Midbrain (tissue), 1 donor: ENCODE measurements at regions not wholly inside any gene's neighbourhood (a gene's known extent, or its start where the extent isn't known, plus 50 kb on each side); places are given as distances from the start of the nearest gene placed in this dataset.

Source experiments
- DNase-seq: peaks from one replicate; lab custom pipeline; 2025; lab: John Stamatoyannopoulos, UW

DNA sequence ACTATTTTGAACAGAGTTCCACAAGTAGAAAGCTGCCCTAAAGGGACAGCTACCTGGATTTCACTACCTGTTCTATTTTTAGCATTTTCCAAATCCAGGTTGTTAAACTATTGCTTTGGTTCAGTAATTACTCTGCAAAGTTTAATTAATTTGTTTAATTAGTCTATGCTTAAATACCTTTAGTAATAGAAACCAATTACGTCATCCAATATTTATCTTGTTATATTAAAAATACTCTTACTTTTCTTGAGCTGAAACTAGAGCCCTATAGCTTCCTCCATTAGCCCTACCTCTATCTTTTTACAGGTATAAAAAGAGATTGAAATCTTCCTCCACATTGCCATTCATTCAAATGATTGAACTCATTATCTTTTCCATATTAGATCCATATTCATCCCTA lies 514.6 kb downstream of the DSC3 start:
- no peak for DNase-seq

DNA sequence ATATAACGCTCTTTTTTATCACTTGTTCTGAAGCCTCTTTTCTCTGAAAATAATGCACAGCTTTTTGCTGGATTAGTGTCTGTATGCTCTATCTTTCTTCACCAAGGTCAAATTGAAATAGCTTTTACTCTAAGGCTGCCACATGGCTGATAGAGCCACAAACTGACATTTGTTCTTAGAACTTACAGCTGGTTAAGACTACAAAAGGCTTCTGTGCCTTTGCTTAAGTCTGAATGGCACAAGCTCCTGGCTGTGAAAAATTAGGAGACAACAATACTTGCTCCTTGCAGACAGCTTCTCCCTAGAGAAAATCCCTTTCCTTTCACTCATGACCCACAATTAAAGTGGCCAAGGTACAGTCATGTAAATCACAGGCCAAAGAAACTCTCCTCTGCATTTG lies 515.3 kb downstream of the DSC3 start:
- peak; percentile 22 for DNase-seq

DNA sequence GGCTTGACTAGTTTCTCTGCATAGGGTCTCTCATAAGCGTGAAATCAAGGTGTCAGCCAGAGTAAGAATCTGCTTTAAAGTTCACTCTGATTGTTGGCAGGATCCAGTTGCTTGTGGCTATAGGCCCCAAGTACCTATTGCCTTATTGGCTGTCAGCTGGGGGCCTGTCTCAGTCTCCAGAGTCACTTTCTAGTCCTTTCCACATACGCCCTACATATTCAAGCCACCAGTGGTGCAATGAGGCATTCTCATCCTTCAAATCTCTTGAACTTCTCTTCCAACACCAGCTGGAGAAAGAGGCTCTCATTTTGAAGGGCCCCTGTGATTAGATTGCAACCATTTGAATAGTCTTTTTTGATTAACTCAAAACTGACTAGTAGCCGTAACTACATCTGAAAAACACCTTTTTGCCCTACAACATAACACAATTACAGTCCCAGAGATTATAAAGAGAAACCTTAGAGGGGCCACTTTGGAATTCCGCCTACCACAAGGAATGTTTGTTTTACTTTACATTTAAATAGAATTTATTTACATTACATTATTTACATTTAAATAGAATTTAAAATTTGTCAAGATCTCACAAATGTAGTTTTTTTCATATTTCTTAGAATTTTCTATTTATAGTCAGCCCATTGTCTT lies 520.1 kb downstream of the DSC3 start:
- DNase-seq, result no peak

DNA sequence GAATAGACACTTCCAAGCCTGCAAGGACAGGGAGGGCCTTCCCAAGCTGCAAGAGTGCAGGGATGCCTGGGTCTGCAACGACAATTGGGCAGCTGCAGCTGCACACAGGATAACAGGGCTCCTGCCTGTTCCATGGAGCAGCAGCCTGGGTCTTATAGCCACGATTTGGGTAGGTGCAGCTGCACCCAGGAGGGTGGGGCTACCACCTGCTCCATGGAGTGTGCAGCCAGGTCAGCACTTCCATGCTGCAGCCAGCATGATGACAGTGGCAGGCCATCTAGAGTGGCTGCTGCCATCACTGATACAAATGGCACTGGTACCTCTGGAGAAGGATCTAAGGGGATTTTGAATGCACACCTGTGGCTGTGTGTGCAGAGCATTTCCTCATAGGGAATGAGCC lies 528.5 kb downstream of the DSC3 start:
- no peak for DNase-seq

DNA sequence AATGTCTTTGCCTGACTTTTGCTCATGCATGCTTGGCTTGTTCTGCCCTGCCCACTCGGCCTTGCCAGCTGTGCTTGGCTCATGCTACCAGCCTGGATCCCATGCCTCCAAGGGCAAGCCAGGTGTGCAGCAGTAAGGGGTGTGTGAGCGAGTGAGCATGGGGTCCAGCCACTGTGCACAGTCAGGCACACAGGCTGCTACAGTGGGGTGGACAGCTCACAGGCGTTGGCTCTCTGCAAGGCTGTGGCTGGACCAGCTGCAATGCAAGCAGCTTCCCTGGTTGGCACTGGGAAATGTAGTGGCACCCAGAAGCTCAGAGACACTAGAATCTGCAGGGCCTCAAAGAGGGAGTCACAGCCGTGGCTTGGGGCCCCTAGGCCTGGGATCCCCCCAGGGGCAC lies 529.7 kb downstream of the DSC3 start:
- no peak for DNase-seq

DNA sequence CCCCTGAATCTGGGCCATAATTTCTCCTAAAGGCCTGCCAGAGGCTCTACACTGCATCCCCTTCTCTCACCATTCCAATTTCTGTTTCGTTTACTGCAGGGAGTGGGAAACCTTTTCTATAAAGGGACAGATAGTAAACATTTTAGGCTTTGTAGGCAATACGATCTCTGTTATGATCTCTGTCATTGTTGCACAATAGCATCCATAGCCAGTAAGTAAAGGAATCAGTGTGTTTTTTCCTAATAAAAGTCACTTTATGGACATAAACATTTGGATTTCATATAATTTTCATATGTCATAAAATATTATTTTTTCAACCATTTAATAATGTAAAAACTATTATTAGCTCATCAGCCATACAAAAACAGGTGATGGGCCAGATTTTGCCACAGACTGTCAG lies 531.7 kb downstream of the DSC3 start:
- DNase-seq, result no peak

GRCh38 chr18:30501594-30501993 lies 540.9 kb downstream of the DSC3 start:
- no peak for DNase-seq

DNA sequence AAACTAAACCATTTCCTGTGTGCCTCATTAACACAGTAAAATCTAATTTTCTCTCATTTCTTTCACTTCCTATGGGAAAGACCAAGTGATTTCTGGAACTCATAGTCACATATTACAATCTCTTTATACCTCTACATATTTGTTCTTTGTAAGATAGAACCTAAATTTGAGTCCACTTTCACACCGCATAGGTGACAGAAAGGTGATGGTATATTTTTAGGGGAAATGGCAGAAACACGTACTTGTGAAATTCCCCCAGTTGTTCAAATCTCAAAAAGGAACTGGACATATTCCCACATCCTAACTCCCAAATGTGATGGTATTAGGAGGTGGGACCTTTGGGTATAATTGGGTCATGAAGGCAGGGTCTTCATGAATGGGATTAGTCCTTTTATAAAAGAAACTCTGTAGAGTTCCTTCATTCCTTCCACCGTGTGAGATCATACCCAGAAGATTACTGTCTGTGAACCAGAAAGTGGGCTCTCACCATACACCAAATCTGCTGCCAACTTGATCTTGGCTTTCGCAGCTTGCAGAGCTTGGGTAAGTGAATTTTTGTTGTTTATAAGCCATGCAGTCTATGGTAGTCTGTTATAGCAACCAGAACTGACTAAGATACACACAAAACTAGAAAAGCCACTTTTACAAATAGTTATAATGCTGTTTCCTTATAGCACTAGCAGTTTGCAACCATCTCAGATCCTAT lies 542.1 kb downstream of the DSC3 start:
- DNase-seq, result no peak

DNA sequence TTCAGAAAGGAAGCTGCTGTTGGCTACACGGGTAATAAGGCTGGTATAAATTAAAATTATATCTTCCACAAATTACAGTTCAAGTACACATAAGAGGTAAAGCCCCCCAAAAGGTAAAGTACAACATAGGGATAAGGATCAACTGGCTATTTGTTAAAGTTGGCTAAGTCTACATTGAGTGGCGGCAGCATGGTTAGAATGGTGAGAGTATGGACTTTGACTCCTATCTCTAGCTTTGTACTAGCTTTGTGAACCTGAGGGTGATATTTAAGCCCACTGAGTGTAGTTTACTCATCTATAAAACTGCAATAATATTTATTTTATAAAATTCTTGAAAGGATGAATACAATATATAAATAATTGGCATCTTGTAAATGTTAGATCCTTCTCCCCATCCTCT lies 542.8 kb downstream of the DSC3 start:
- no peak for DNase-seq

DNA sequence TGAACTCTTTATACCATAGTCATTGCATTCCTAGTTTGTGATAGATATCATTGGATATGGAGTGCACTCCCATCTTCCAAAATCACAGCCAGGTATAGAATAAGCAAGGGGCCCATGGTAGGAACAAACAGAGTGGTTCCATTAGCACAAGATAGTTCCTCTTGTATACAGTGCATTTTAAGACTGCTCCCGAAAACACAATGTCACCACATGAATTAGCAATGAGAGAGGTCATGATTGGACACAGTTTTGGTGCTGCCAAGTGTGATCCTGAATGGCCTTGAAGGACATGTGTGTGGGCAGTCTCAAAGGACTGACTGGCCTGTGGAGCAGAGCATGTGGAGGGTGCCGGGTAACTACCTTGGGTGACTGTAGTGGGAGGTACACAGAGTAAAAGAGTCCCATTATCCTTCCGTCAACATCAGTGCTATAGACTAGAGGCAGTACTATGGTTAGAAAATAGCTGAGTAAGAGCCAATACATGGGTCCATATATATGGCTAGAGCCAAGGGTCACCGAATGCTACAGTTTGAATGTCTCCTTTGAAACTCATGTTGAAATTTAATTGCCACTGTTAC lies 549.9 kb downstream of the DSC3 start:
- DNase-seq, result no peak

GRCh38 chr18:30491815-30492551 lies 550.6 kb downstream of the DSC3 start:
- no peak for DNase-seq

GRCh38 chr18:30489890-30490643 lies 552.5 kb downstream of the DSC3 start:
- DNase-seq, result no peak

- no peak for DNase-seq
These were observed 554.6 kb downstream of the DSC3 start for GRCh38 chr18:30487962-30488361.

DNA sequence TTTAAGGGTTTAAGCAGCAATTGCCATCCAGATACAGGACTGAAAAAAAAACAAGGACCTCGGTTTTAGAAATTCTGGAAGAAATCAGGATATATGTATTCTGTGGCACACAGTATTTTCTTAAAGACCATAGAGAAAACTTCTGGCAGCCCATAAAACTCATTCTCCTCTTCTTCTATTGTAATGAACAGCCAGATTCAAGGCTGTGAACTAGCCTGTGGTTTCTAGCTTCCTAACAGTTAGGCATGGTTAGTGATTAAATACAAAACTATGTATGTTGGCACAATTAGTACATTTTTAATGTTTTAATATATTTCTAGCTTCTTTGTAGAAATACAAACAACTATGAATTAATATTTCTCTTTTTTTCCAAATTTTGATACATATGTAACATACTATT lies 555.7 kb downstream of the DSC3 start:
- DNase-seq, result no peak

GRCh38 chr18:30485078-30485477 lies 557.5 kb downstream of the DSC3 start:
- DNase-seq, result no peak

DNA sequence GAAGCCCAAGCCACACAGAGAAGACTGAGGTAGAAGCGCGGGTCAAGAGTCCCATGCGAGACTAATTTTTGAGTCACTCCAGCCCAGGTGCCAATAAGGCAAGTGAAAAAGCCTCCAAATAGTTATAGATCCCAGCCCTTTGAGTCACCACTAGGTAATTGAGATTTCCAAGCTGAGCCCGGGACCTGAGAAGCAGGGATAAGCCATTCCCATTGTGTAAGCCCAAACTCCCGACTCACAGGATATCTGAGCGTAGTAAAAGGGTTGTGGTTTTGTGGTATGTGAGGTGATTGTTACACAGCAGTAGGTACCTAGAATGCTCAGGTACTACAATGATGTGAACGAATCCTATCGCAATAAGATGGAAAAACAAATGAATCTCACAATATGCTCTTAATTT lies 560.7 kb downstream of the DSC3 start:
- no peak for DNase-seq

DNA sequence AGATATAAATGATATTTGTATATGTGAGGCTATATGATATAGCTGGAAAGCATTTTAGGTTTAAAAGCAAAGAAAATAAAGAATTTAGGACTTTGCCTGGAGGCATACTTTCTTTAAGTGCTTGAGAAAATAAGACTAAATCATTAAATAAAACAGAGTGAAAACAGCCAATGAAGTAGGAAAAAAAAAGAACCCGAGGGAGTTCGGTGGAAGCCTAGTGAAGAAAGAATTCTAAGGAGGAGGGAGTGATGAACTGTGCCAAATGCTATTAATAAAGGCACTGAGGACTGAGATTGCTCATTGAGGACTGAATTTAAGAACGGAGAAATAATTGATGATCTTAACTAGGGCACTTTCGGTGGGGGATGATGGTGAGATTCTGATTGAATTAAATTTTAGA lies 573.5 kb downstream of the DSC3 start:
- DNase-seq, result no peak

DNA sequence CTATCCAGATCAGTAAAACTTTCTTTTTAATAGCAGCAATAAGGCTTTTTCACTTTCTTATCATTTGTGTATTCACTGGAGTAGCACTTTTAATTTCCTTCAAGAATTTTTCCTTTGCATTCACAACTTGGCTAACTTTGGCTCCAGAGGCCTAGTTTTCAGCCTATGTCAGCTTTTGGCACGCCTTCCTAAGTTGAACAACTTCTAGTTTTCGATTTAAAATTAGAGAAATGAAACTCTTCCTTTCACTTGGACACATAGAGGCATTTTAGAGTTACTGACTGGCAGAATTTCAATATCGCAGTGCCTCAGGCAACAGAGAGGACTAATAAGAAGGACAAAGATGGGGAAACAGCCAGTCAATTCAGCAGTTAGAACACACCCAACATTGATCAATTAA lies 577.4 kb downstream of the DSC3 start:
- DNase-seq, result peak; percentile 11

GRCh38 chr18:30457156-30457555 lies 585.4 kb downstream of the DSC3 start:
- no peak for DNase-seq

GRCh38 chr18:30455741-30456140 lies 586.8 kb downstream of the DSC3 start:
- DNase-seq, result peak; percentile 10

DNA sequence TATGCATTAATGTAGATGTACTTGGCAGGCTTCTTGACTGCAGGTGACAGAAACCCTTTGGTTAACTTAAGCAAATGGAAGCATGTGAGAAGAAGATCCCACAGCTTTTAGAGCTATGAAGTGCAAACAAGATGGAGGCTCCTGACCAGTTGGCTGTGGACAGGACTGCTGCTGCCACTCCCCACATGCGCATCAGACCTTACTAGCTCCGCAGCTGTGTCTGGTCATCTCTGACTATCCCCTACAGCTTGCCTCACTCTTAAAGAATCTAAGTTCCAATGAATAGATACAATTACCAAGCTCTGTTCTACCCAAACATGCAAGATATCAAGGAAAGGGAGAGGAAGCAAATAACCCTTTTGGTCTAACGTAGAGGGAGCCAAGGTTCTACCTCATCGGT lies 587.6 kb downstream of the DSC3 start:
- DNase-seq, result no peak

- DNase-seq, result no peak
These were observed 590.6 kb downstream of the DSC3 start for GRCh38 chr18:30451981-30452380.
